ENCODE measurements at regions not wholly inside any gene's neighbourhood (a gene's known extent, or its start where the extent isn't known, plus 50 kb on each side); places are given as distances from the start of the nearest gene placed in this dataset.
"Not testable (repeated sequence)": the region's sequence is repeated elsewhere in the genome, so short reads cannot be mapped to it uniquely, and the experiment has no call there.

- no peak for TF ChIP-seq CTCF (IDR thresholded peaks at IDR 0.05)
- H3K4me3 ChIP-seq, result no peak overlapping the region
- ATAC-seq (no peak), DNase-seq (no peak)
- H3K36me3 ChIP-seq (ENCODE audit: low read depth), result no peaks in the 10 kb centered on the region
- no peaks in the 10 kb centered on the region for H3K9me3 ChIP-seq
- intact Hi-C loops (cut with DNase I, micrococcal nuclease), result no loop called here
- no peaks in the 10 kb centered on the region for H3K4me1 ChIP-seq (ENCODE audit: low read depth)
These were observed 330.9 kb downstream of the XPNPEP1 start for GRCh38 chr10:109592391-109592790.

- no peak for TF ChIP-seq CTCF (IDR thresholded peaks at IDR 0.05)
- Histone ChIP-seq H3K4me1 (ENCODE audit: low read depth) (no peaks in the 10 kb centered on the region), H3K36me3 (ENCODE audit: low read depth) (no peaks in the 10 kb centered on the region), H3K4me3 (no peak overlapping the region), H3K9me3 (no peaks in the 10 kb centered on the region)
- DNase-seq (no peak), ATAC-seq (no peak)
- intact Hi-C loops (cut with DNase I, micrococcal nuclease), result no loop called here
These were observed 331.7 kb downstream of the XPNPEP1 start for GRCh38 chr10:109591601-109592000.

GRCh38 chr10:109588259-109588658 is 335.1 kb downstream of the XPNPEP1 start:
- ATAC-seq (no peak), DNase-seq (no peak)
- Histone ChIP-seq H3K4me3 (no peak overlapping the region), H3K36me3 (ENCODE audit: low read depth) (no peaks in the 10 kb centered on the region), H3K9me3 (no peaks in the 10 kb centered on the region), H3K4me1 (ENCODE audit: low read depth) (no peaks in the 10 kb centered on the region)
- intact Hi-C loops (cut with DNase I, micrococcal nuclease), result no loop called here
- TF ChIP-seq CTCF (IDR thresholded peaks at IDR 0.05), result no peak

- no peak for DNase-seq
These were observed 335.9 kb downstream of the XPNPEP1 start for GRCh38 chr10:109587366-109587765.

GRCh38 chr10:109556399-109556798 is 366.9 kb downstream of the XPNPEP1 start:
- ATAC-seq (no peak), DNase-seq (no peak)
- Histone ChIP-seq H3K4me3 (no peak overlapping the region), H3K9me3 (no peaks in the 10 kb centered on the region), H3K4me1 (ENCODE audit: low read depth) (no peaks in the 10 kb centered on the region), H3K36me3 (ENCODE audit: low read depth) (no peaks in the 10 kb centered on the region)
- intact Hi-C loops (cut with DNase I, micrococcal nuclease), result no loop called here
- TF ChIP-seq CTCF (IDR thresholded peaks at IDR 0.05), result no peak

More at GRCh38 chr10:109587366-109587765, 335.9 kb downstream of the XPNPEP1 start:
- Histone ChIP-seq H3K4me1 (ENCODE audit: low read depth) (no peaks in the 10 kb centered on the region), H3K36me3 (ENCODE audit: low read depth) (no peaks in the 10 kb centered on the region), H3K4me3 (no peak overlapping the region), H3K9me3 (no peaks in the 10 kb centered on the region)
- intact Hi-C loops (cut with DNase I, micrococcal nuclease), result no loop called here
- ATAC-seq, result no peak
- no peak for TF ChIP-seq CTCF (IDR thresholded peaks at IDR 0.05)

- peak; percentile 94 for ATAC-seq
- DNase-seq, result peak; percentile 77 to 89 (median 80)
- H3K9me3 ChIP-seq; H3K4me3 ChIP-seq; H3K36me3 ChIP-seq (ENCODE audit: low read depth); intact Hi-C loops (cut with DNase I, micrococcal nuclease); H3K4me1 ChIP-seq (ENCODE audit: low read depth): not testable (repeated sequence)
These were observed 381.2 kb downstream of the XPNPEP1 start for GRCh38 chr10:109542050-109542603.

Data from mucosa of descending colon (tissue), 3 donors.